ENCODE measurements at regions not wholly inside any gene's neighbourhood (a gene's known extent, or its start where the extent isn't known, plus 50 kb on each side); places are given as distances from the start of the nearest gene placed in this dataset.

DNA sequence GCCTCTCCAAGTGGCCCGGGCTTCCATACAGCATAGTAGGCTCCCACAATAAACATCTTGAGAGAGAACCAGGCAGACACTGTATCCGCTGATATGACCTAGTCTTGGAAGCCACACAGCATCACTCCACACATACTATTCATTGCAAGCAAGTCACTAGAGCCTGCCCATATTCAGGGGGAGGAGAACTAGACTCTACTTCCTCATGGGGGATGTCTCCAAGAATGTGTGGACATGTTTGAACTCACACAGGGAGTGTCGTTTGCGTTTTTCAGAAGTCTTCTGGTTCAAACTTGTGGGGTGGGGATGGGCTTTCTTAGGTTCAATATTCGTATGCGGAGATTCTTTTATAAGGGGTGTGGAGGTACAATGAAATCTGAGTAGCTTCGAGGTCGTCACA, 232.6 kb upstream of the HABP2 start:
- intact Hi-C loops (cut with micrococcal nuclease) = no loop called here

DNA sequence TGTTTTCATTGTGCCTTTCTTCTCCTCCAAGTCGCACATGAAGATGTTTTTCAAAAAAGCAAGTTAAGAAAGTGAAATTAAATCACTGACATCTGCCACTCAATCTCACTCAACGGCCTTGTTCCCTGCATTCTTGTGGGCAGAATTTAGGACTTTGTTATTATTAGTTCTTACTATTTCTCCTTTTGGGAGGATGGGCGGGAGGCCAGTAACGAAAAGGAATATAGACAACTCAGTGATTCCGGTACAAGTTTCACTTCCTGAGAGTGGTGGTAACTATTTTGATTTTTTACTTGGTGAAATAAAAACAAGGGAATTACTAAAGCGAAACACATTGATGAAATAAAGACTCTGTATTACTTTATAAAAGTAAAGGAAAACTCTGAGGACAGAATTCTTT, 231.9 kb upstream of the HABP2 start:
- intact Hi-C loops (cut with micrococcal nuclease) = no loop called here

DNA sequence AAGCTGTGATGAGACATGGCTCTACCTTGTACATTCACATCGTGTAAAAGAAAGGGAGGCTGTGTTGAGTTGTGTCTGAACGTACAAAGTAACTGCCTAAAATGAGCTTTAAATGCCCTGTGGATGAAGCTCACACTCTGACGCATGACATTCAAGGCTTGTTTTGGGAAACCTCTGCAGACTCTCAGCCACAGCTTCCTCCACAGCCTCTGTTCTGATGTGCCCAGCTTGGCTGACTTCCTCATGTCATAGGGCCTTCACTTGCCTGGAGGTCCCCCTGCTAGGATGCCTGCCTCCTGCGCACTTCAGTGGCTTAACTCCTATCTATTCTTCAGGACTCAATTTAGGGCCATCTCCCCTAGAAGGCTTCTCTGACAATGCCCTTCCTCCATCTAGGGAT, 230.0 kb upstream of the HABP2 start:
- intact Hi-C loops (cut with micrococcal nuclease) = no loop called here

DNA sequence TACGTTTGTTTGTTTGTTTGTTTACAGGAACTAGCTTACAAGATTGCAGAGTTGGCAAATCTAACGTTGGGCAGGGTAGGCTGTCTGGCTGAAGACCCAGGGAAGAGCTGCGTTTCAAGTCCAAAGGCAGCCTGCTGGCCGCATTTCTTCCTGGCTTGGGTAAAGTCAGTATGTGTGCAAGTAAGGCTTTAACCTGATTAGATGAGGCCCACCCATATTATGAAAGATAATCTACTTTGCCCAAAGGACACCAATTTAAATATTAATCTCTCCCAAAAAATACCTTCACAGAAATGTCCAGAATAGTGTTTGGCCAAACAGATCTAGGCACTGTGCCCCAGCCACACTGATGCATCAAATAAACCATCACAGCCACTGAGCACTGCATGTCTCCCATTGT, 228.9 kb upstream of the HABP2 start:
- intact Hi-C loops (cut with micrococcal nuclease) = no loop called here

DNA sequence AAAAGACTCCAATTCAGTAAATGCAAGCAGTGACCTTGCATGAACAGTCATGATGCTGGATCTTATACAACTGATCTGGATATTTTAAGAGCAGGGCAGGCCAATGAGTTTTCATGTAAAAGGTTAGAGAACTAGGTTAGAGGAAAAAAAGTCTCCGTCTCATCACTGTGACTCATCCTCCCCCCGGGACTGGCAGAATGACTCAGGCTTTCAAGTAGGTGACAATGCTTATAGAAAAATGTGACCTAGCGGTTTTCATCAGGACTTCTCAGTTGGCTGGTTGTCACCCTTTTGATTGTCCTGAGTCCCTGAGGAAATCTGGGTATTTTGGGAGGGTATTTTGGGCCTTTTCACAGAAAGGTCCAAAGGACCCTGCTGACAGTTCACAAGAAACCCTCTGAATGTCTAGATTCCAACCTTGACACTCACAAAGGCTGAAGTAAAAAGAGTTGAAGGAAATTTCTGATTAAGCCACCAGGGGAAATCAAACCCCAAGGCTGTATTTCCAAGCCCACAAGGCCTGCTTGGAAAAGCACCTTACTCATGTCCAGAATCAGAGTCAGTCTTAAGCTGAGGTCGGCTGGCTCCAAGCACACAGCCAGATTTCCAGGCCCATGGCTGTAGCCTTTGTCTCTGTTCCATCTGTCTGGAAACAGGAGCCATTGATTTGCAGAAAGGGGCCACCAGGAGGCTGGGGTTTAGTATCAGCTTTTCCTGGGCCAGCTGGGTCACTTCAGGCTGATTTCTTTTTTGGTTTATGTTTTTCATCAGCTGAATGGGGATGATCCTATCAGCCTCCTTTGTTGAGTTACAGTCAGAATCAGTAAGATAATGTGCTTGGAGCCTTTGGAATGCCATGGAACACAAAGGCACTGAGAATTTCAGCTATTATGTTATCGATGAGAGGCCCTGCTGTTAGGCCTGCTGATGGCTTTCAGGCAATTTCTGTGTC, 226.4 kb upstream of the HABP2 start:
- intact Hi-C loops (cut with micrococcal nuclease) = no loop called here

DNA sequence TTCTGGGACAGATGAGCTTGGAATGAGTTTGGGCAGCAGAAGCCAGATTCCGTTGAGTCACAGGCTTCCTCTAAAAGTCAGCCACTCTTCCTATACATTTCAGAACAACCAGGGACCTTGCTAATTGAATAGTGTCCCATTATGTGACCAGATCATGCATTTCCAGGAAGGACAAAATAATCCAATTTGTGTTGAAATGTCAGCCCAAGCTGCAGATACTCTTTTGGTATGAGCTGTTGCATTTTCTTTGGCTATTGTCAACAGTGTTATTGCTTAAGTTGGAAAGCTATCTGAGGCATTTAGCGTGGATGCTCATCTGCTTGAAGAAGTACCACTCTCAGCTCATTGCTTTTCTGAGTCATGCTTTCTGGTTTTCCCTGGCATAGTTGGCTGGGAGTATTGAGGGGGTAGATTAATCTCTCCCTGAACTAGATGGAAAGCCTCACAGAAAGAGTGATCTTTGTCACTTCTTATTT, 223.7 kb upstream of the HABP2 start:
- intact Hi-C loops (cut with micrococcal nuclease) = no loop called here

DNA sequence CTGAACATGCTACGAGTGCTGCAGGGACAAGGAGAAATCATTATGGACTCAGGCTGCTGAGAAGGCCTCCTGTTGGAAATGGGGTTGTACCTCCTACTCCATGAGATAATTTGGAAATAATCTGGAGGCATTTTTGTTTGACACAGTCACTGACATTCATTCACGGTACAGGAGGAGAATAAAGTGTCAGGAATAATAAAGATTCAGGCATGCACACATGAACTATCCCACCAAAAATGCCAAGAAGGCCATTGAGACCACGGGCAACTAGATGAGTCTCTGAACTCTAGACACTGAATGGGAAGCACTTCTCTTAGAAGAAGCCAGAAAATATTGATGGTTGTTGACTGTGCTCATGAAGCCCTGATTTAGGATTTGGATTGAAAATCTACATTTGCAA, 220.9 kb upstream of the HABP2 start:
- intact Hi-C loops (cut with micrococcal nuclease) = no loop called here

DNA sequence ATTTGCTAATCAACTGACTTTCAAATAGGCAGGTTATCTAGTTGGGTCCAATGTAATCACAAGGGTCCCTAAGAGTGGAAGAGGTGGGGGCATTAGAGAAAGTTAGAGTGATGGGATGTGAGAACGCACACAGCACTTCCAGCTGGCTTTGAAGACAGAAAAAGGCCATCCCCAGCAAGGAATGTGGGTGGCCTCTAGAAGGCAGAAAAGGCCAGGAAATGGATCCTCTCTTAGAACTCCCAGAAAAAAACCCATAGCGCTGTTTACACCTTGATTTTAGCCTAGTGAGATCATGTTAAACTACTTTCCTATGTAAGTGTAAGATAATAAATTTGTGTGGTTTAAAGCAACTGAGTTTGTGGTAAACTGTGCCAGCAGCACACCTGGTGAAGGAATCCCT, 219.5 kb upstream of the HABP2 start:
- intact Hi-C loops (cut with micrococcal nuclease) = no loop called here

GRCh38 chr10:113335592-113335991, 217.3 kb upstream of the HABP2 start:
- intact Hi-C loops (cut with micrococcal nuclease) = no loop called here

- intact Hi-C loops (cut with micrococcal nuclease) = no loop called here
Measured at GRCh38 chr10:113336549-113337130, 216.2 kb upstream of the HABP2 start.

GRCh38 chr10:113337142-113337541, 215.7 kb upstream of the HABP2 start:
- intact Hi-C loops (cut with micrococcal nuclease) = no loop called here

DNA sequence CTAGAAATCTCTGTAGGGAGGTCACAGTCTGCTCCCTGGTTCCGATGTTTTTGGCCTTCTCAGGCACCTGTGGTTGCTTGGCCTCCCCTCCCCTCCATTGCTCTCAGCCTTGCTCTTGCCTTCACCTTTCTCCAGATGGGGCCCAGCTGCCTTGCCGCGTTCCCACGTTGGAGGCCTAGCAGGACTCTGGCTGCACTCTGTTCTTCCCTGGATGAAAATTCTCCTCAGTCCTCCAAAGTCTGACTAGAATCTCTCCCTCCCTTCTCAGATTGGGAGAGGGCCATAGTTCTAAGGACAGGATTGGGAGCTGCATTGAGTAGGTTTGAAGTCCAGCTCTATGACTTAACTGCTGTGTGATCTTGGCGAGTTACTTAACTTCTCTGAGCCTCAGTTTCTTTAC, 213.7 kb upstream of the HABP2 start:
- intact Hi-C loops (cut with micrococcal nuclease) = no loop called here

GRCh38 chr10:113340282-113340681, 212.6 kb upstream of the HABP2 start:
- intact Hi-C loops (cut with micrococcal nuclease) = no loop called here

GRCh38 chr10:113341138-113341537, 211.7 kb upstream of the HABP2 start:
- intact Hi-C loops (cut with micrococcal nuclease) = no loop called here

GRCh38 chr10:113345826-113346624, 206.8 kb upstream of the HABP2 start:
- intact Hi-C loops (cut with micrococcal nuclease) = no loop called here

DNA sequence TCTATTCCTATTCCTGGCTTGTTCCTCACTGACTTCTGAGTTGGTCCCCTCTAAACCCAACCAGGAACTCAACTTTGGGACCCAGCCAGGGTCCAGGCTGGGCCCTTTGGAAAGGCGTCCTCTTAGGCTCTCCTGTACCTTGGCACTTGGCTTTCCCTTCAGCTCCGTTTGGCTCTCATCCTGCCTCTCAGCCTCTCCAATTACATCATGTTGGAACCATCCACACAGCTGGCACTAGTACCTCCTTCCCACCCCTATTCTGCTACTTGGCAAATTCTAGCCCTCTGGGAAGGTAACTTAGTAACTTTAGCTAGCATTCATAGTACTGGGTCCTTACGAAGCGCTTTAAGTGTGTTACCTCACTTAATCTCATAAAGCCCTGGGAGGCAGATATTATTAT, 205.3 kb upstream of the HABP2 start:
- intact Hi-C loops (cut with micrococcal nuclease) = no loop called here

- intact Hi-C loops (cut with micrococcal nuclease) = no loop called here
Measured at GRCh38 chr10:113348694-113349093, 204.2 kb upstream of the HABP2 start.

DNA sequence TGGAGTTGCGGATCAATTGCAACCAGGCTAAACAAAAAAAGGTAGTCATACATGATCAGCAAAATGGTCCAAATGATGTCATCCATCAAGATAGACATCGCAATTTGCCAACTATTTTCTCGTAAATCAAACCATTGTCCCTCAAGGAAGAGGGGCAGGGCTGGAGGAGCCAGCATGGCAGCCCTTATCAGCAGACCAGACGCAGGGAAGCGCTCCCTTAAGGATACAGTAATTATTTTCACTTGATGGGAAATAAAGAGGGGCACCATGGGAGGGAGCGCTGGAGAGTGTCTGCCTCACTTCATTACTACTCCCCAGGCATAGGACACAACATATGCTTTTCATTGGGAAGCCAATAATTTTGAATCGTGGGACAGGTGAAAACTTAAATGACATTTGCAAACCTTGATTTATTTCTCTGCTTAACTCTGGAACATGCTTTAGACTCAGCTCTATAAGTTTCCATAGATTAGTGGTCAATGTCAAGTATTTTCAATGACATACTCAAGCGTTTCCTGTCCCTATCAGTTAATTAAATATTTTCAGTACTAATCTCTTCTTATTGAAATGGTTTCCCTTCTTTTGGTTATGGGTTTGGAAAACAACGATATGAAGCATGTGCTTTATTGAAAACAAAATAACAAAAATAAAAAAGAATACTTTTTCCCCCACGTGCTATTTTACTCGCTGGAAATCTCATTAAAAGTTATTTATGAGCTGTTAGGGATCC, 202.4 kb upstream of the HABP2 start:
- intact Hi-C loops (cut with micrococcal nuclease) = no loop called here

- intact Hi-C loops (cut with micrococcal nuclease) = no loop called here
Measured at GRCh38 chr10:113354711-113355110, 198.1 kb upstream of the HABP2 start.

- intact Hi-C loops (cut with micrococcal nuclease) = no loop called here
Measured at GRCh38 chr10:113356794-113357680, 195.8 kb upstream of the HABP2 start.

Data from T-helper 2 cell treated with Interferon-gamma antibody and Interleukin-4, amounts not matched to agents 100 ng/mL and 5 ng/mL, for 36 hours (primary cell).